GM19438 (cell line): ENCODE measurements at regions not wholly inside any gene's neighbourhood (a gene's known extent, or its start where the extent isn't known, plus 50 kb on each side); places are given as distances from the start of the nearest gene placed in this dataset.

Experiments used
- ATAC-seq: cut with Tn5 transposase; IDR thresholded peaks from one replicate; pipeline ENCODE4 v1.9.1; 2021; ENCODE audit warnings: low read depth; ENCODE audit not compliant: unreplicated experiment

- ATAC-seq, result no peak
Measured at GRCh38 chr5:33338336-33339110, 102.2 kb upstream of the TARS1 start.

GRCh38 chr5:33339413-33339812, 101.4 kb upstream of the TARS1 start:
- ATAC-seq, result no peak

GRCh38 chr5:33340195-33340594, 100.6 kb upstream of the TARS1 start:
- no peak for ATAC-seq

GRCh38 chr5:33341351-33341750, 99.4 kb upstream of the TARS1 start:
- no peak for ATAC-seq

- ATAC-seq, result no peak
Measured at GRCh38 chr5:33343676-33344327, 97.0 kb upstream of the TARS1 start.

GRCh38 chr5:33346534-33346933, 94.2 kb upstream of the TARS1 start:
- ATAC-seq, result no peak

GRCh38 chr5:33361781-33362180, 79.0 kb upstream of the TARS1 start:
- no peak for ATAC-seq

- ATAC-seq, result no peak
Measured at GRCh38 chr5:33362915-33363314, 77.8 kb upstream of the TARS1 start.

GRCh38 chr5:33363537-33363936, 77.2 kb upstream of the TARS1 start:
- no peak for ATAC-seq

- ATAC-seq, result no peak
Measured at GRCh38 chr5:33364406-33364805, 76.4 kb upstream of the TARS1 start.

GRCh38 chr5:33367416-33367815, 73.3 kb upstream of the TARS1 start:
- no peak for ATAC-seq

- ATAC-seq, result no peak
Measured at GRCh38 chr5:33369485-33370465, 71.0 kb upstream of the TARS1 start.

- ATAC-seq, result no peak
Measured at GRCh38 chr5:33370466-33370859, 70.3 kb upstream of the TARS1 start.

GRCh38 chr5:33371660-33372059, 69.1 kb upstream of the TARS1 start:
- no peak for ATAC-seq

GRCh38 chr5:33372721-33373472, 67.9 kb upstream of the TARS1 start:
- no peak for ATAC-seq

- no peak for ATAC-seq
Measured at GRCh38 chr5:33375900-33376299, 64.9 kb upstream of the TARS1 start.

- ATAC-seq, result no peak
Measured at GRCh38 chr5:33379757-33380156, 61.0 kb upstream of the TARS1 start.

- ATAC-seq, result no peak
Measured at GRCh38 chr5:33381243-33381642, 59.5 kb upstream of the TARS1 start.
